ENCODE measurements at regions not wholly inside any gene's neighbourhood (a gene's known extent, or its start where the extent isn't known, plus 50 kb on each side); places are given as distances from the start of the nearest gene placed in this dataset.
A peak's percentile ranks its signal among the peaks of the same experiment; 100 is the strongest.

DNA sequence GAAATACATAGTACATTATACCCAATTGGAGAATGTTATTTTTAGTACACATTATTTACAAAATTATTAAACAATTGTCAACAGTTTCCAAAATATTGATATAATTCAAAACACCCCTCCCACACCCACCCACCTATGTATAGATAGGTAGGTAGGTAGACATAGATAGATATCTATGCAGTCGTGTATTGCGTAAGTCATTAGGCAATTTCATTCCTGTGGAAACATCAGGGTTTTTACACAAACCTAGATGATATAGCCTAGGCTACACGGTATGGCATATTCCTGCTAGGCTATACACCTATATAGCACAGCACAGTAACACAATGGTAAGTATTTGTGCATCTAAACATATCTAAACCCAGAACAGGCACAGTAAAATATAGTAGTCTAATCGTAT, 377.3 kb downstream of the ANXA1 start:
- CTCF ChIA-PET, result no interaction called here

More for the DNA sequence above, 377.3 kb downstream of the ANXA1 start:
- H3K27ac ChIP-seq (ENCODE audit: insufficient read depth, low read length), result no peak overlapping the region
- no peak overlapping the region for H2BK15ac ChIP-seq (ENCODE audit: low read depth, low read length)
- H3K18ac ChIP-seq (ENCODE audit: low read depth, low read length), result no peak overlapping the region
- DNase-seq (no peak), ATAC-seq (ENCODE audit: low read depth) (no peak)
- no peaks in the 10 kb centered on the region for H3K27me3 ChIP-seq (ENCODE audit: control insufficient read depth, insufficient read depth, low read length)
- intact Hi-C loops (cut with micrococcal nuclease) (no loop called here), in situ Hi-C loops (cut with MboI; ENCODE audit: low sequenced_read_pairs) (no loop called here), dilution Hi-C loops (cut with HindIII; ENCODE audit: low sequenced_read_pairs, unreplicated experiment) (no loop called here)
- H3K4me3 ChIP-seq (ENCODE audit: insufficient read depth, low read depth, low read length), result no peak overlapping the region
- no peak overlapping the region for H2AFZ ChIP-seq (replicated peaks; ENCODE audit: low read length, poor library complexity)
- no CpG with 5 or more reads among the region's 4 CpGs for WGBS, 2 experiments (ENCODE audit: extremely low coverage in 2 of 2, insufficient read length in 1 of 2)
- H2BK20ac ChIP-seq (ENCODE audit: low read depth, low read length), result no peak overlapping the region
- no peaks in the 10 kb centered on the region for H3K79me1 ChIP-seq (ENCODE audit: low read depth in 1 of 2, low read length in 2 of 2)
- H3K9me1 ChIP-seq (ENCODE audit: insufficient read depth, low read length), result no peaks in the 10 kb centered on the region
- no peak for TF ChIP-seq MXI1 (IDR thresholded peaks at IDR 0.05; ENCODE audit: borderline replicate concordance, low read depth, low read length)
- TF ChIP-seq NFE2L2 (IDR thresholded peaks at IDR 0.05; ENCODE audit: low read depth, low read length), result no peak
- no peak for TF ChIP-seq RFX5 (IDR thresholded peaks at IDR 0.05; ENCODE audit: low read depth, low read length)
- TF ChIP-seq CHD1 (IDR thresholded peaks at IDR 0.05; ENCODE audit: low read depth, low read length), result no peak
- TF ChIP-seq CEBPB (IDR thresholded peaks at IDR 0.05; ENCODE audit: low read depth, low read length), result peak; percentile 67
- no peak for TF ChIP-seq FOS (IDR thresholded peaks at IDR 0.05; ENCODE audit: low read depth, low read length)
- no peak overlapping the region for H3K9ac ChIP-seq (ENCODE audit: low read depth, low read length)
- no peak overlapping the region for H4K91ac ChIP-seq (ENCODE audit: insufficient read depth, low read depth, low read length)
- H3K9me3 ChIP-seq (ENCODE audit: control insufficient read depth, insufficient read depth, low read length), result peaks cover 5% of the 10 kb centered on the region; the same call in 1 of the 2 replicates
- H4K5ac ChIP-seq (ENCODE audit: low read depth, low read length), result no peak overlapping the region
- H3K4me2 ChIP-seq (ENCODE audit: low read depth, low read length), result no peak overlapping the region
- BruUV-seq (replicated peaks), result no TSS peak
- no peak overlapping the region for H3K4ac ChIP-seq (ENCODE audit: low read depth, low read length)
- H2AK9ac ChIP-seq (replicated peaks; ENCODE audit: low read depth, low read length, poor library complexity), result no peak overlapping the region
- no peak overlapping the region for H2BK120ac ChIP-seq (ENCODE audit: low read depth, low read length)
- POLR2A ChIA-PET (ENCODE audit: unreplicated experiment), result no interaction called here
- H3K4me1 ChIP-seq (ENCODE audit: control insufficient read depth, insufficient read depth, low read length), result no peaks in the 10 kb centered on the region
- H3K14ac ChIP-seq (replicated peaks; ENCODE audit: low read depth, low read length), result no peak overlapping the region
- H2AK5ac ChIP-seq (ENCODE audit: low read depth, low read length), result no peak overlapping the region
- no peak overlapping the region for H4K8ac ChIP-seq (ENCODE audit: low read depth in 2 of 2, low read length in 2 of 2)
- no peaks in the 10 kb centered on the region for H3K36me3 ChIP-seq (ENCODE audit: control insufficient read depth, insufficient read depth, low read length)
- H3K23ac ChIP-seq (ENCODE audit: low read depth, low read length), result no peak overlapping the region
- H3K56ac ChIP-seq (ENCODE audit: extremely low read depth, insufficient read depth, low read length), result no peak overlapping the region
- no peaks in the 10 kb centered on the region for H4K20me1 ChIP-seq (ENCODE audit: insufficient read depth, low read length)
- no peak overlapping the region for H2BK5ac ChIP-seq (ENCODE audit: low read depth, low read length, poor library complexity, severe bottlenecking)

Data from IMR-90 (cell line).